Hypothalamus (tissue), 51 donors: ENCODE measurements at regions not wholly inside any gene's neighbourhood (a gene's known extent, or its start where the extent isn't known, plus 50 kb on each side); places are given as distances from the start of the nearest gene placed in this dataset.

Experiments used
- DNase-seq, 51 donors: peaks; one replicate each; lab custom pipeline; 2025; lab: John Stamatoyannopoulos, UW

- DNase-seq: no peak
Observed at GRCh38 chr18:2381539-2381938, 189.8 kb downstream of the METTL4 start.

DNA sequence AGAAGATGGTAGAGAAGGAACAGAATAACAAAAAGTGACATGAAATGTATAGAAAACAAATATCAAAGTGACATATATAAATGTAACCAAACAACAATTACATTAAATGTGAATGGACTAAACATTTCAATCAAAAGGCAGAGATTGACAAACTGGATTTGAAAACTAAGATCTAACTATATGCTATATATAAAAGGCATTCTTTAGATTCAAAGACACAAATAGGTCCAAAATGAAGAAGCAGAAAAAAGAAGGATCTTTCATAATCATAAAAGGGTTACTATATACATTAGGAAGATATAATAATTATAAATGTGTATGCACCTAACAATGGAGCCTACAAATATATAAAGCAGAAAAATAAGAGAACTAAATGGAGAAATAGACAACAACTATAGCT lies 183.7 kb downstream of the METTL4 start:
- DNase-seq: no peak

DNA sequence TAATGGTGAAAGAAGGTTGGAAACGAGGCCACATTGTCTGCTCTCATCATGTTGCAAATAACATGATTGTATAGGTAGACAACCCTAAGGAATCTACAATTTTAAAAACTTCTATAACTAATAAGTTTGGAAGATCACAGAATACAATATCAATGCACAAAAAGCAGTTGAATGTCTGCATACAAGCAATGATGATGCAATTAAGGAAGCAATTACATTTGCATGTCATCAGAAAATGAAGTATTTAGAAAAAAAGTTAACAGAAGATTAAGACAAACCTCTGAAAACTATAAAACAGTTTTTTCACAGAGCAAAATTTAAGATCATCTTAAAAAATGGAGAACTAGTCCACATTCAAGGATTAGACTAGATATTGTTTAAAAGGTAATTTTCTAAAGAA lies 181.1 kb downstream of the METTL4 start:
- DNase-seq: no peak

- no peak for DNase-seq
Observed at GRCh38 chr18:2391470-2391869, 179.8 kb downstream of the METTL4 start.

GRCh38 chr18:2392446-2392845 lies 178.9 kb downstream of the METTL4 start:
- DNase-seq: no peak

DNA sequence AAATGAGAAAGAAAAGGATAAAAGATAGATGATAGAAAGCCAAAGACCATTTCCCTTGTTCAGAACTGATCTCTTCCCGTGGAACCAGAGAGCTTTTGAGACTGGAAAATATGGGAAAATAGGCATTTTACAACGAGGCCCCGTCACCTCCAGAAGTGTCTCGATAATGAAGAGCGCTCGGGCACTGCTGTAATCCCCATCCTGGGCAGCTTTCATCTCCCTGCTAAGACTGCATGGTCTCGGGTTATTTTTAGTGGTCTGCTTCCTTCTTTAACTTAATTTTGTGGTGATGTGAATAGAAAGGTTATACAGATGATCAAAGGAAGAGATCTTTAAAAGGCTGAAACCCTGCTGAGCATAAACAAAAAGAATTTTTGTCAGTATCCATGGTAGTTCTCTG lies 176.6 kb downstream of the METTL4 start:
- DNase-seq: no peak

DNA sequence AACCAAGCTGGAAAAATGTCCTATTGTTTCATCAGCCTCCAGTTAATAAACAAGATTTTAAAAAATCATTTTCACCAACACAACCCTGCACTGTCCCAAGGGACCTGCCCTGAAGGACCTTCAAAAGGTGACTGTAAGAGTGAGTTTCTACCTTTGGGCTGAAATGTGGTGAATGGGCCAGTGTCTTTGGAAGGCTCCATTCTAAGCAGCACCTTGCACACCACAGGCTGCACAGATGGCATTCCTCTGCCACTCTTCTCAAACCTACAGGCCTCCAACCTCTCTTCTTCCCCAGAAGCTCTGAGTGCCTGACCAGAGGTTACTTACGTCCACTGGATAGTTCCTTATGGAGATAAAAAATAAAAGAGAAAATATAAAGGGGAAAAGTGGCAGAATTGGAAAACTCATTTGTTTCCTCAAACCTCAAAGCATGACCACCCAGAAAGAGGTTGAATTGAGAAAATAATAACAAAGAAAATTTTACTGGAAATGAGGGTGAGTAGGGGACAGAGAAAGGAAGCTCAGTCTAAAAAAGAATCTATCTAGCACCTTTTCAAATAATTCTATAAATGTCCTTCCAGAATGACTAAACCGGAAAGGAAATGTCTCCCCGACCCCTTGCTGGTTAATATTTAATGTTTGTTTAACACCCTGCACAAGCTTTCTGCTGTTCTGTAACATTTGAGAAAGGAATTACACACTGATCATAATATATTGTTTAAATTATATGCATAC lies 175.7 kb downstream of the METTL4 start:
- DNase-seq: no peak

DNA sequence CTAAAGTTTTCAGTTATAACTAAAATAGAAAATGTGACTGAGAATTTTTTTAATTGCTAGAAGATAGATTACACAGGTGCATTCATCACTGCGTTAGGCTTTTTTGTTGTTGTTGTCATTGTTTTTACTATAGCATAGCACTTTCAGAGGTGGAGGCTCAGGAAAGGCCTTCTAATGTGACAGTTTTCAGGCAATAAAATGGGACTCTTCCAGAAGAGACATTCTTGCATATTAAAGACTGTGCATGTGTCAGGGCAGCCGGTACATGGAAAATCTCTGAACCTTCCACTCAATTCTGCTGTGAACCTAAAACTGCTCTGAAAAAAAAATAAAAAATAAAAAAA lies 175.2 kb downstream of the METTL4 start:
- no peak for DNase-seq

DNA sequence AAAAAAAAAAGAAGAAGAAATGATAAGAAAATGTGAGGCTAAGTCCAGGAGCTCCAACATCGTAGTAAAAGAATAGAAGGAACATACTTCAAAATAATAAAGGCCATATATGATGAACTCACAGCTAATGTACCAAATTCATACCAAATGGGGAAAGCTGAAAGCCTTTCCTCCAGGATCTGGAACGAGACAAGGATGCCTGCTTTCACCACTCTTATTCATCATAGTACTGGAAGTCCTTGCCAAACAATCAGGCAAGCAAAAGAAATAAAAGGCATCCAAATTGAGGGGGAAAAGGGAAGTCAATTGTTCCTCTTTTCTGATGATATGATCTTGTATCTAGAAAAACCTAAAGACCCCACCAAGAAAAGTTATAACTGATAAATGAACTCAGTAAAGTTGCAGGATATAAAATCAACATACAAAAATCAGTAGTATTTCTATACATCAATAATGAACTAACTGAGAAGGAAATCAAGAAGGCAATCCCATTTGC lies 170.6 kb downstream of the METTL4 start:
- DNase-seq: no peak

DNA sequence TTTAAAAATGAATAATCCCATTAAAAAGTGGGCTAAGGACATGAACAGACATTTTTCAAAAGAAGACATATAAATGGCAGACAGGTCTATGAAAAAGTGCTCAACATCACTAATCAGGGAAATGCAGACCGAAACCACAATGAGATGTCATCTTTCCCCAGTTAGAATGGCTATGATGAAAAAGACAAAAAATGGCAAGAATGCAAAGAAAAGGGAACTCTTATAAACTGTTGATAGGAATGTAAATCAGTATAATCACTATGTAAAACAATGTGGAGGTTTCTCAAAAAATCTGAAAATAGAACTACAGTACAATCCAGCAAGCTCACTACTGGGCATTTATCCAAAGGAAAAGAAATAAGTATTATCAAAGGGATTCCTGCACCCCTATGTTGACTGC lies 169.2 kb downstream of the METTL4 start:
- DNase-seq: no peak

GRCh38 chr18:2406544-2406943 lies 164.8 kb downstream of the METTL4 start:
- no peak for DNase-seq

DNA sequence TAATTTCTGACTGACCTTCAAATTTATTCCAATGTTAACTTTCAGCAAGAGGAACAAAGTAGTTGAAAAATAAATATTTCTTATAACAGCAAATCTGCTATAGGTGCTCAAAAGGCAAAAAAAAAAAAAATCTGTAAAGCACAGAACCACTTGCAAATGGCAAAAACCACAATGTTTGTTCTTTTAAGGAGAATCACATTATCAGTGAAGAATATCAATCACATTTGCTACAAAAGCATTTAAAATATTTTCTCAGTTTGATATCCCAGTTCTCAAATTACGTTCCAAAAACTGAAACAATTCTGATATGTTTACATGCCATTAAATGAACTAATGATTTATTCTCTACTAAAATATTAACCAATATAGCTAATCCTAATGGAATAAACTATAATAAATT lies 163.3 kb downstream of the METTL4 start:
- no peak for DNase-seq

DNA sequence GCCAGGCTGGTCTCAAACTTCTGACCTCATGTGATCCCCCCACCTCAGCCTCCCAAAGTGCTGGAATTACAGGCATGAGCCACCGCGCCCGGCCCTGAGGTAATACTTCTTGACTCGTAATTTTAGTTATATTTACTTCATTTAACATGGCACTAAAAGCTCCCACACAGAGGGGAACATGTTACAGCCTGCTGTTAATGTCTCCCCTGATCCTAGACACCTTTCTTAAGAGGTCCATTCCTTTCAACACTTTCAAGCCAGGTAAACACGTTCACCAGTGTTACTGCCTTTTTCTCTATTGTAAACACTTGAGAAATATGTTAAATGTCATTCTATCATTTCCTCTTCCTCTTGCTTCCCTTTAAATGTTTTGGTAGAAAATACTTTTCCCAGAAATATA lies 161.4 kb downstream of the METTL4 start:
- no peak for DNase-seq

DNA sequence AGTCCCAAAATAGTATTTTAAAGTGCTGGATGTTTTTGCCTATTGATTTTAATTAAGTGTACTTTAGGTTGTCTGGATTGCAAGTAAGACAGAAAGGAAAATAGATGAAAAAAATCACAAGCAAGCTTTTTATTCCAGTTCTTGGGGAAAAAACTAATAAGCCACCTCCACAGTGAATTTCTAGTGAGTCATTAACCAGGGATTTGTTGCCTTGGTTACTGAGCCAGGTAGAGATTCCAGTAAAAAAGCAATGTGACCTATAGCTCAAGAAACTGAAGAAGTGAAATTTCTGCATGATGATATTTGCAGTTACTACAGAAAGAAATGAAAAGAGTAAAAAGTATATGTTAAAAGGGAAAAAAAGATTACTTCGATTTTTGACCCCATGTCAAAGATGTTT lies 160.6 kb downstream of the METTL4 start:
- DNase-seq: peak in 1 of 51 donors; percentile 7

DNA sequence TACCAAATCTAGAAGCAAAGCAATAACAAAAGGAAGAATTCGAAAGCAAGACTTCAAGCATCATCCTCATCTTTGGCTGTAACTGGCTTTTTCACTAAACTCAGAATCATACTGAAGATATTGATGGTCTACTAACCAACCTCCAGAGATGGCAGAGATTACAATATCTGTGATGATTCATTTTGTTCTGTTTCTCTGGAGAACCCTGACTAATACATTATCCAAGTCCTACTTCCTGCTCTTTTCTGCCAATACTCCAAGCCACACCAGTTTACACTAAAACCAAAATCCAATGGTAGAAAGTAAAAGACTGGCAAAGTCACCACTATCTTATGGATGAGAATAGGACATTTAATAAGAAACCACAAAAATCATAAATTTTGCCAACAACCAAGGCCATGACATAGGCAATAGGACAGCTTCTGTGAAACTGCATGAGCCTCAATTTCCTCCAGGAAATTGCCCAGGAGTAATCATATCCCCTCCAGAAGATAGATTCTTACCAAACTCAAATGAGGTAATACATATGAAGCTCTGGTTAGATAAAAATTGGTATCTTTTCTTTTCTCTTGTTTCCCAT lies 159.8 kb downstream of the METTL4 start:
- DNase-seq: no peak

GRCh38 chr18:2412281-2412680 lies 159.0 kb downstream of the METTL4 start:
- DNase-seq: no peak

GRCh38 chr18:2412996-2413751 lies 158.1 kb downstream of the METTL4 start:
- no peak for DNase-seq

- DNase-seq: no peak
Observed at GRCh38 chr18:2414235-2414634, 157.1 kb downstream of the METTL4 start.

DNA sequence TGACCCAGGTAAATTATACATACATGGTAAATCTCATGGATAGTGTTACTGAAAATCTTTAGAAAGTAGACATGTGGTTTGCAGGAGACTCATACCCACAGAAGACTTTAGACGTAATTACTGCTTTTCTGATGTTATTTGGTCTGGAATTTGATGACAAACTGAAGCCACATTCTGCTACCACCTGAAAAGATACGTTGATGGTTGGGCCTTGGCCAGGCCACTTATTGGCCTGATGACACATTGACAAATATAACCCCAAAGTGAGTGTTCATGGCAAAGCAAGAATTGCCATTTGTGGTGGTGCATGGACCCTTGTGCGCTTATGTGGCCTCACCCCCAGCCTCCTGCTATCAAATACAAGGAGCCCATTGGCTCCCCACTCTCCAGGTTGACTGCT lies 155.6 kb downstream of the METTL4 start:
- DNase-seq: no peak

GRCh38 chr18:2417861-2418610 lies 153.3 kb downstream of the METTL4 start:
- peak in 1 of 51 donors; percentile 7 for DNase-seq

DNA sequence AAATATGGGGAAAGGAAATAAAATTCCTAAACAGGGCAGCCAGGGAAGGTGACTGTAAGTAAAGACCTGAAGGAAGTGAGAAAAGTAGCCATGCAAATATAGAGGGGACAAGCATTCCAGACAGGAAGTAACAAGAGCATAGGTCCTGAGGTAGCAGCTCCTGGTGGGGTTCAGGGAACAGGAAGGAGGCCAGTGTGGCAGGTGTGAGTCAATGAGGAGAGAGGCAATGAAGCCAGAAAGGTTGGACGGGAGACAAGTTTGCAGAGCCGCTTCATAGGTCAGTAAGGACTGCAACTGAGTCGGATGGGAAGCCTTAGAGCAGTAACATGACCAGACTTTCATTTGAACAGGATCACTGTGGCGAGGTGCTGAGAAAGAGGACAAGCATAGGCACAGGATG lies 150.9 kb downstream of the METTL4 start:
- no peak for DNase-seq
